Breast epithelium (tissue), 3 donors: ENCODE measurements at regions not wholly inside any gene's neighbourhood (a gene's known extent, or its start where the extent isn't known, plus 50 kb on each side); places are given as distances from the start of the nearest gene placed in this dataset.

Experiments used
- POLR2AphosphoS5 ChIP-seq, 3 donors: sonication (generic); formaldehyde crosslinking; IDR thresholded peaks; one replicate each; pipeline ENCODE4 v1.6.1; 2017; ENCODE audit warnings: antibody characterized with exemption in 3 of 3
- TF ChIP-seq, protein P1 (sequence below), 3 donors: fragments of 450-650 bp; IDR thresholded peaks; one replicate each; pipeline ENCODE4 v1.5.1; 2016 to 2017; ENCODE audit warnings: antibody characterized with exemption in 3 of 3, mild to moderate bottlenecking in 3 of 3, moderate library complexity in 3 of 3

- TF ChIP-seq, protein P1, sequence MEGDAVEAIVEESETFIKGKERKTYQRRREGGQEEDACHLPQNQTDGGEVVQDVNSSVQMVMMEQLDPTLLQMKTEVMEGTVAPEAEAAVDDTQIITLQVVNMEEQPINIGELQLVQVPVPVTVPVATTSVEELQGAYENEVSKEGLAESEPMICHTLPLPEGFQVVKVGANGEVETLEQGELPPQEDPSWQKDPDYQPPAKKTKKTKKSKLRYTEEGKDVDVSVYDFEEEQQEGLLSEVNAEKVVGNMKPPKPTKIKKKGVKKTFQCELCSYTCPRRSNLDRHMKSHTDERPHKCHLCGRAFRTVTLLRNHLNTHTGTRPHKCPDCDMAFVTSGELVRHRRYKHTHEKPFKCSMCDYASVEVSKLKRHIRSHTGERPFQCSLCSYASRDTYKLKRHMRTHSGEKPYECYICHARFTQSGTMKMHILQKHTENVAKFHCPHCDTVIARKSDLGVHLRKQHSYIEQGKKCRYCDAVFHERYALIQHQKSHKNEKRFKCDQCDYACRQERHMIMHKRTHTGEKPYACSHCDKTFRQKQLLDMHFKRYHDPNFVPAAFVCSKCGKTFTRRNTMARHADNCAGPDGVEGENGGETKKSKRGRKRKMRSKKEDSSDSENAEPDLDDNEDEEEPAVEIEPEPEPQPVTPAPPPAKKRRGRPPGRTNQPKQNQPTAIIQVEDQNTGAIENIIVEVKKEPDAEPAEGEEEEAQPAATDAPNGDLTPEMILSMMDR (IDR thresholded peaks at IDR 0.05), result no peak
- TF ChIP-seq POLR2AphosphoS5 (IDR thresholded peaks at IDR 0.05), result no peak
Measured at GRCh38 chr21:39060485-39061083, 122.7 kb downstream of the PSMG1 start.
